Upper lobe of right lung (tissue), 1 donor: ENCODE measurements at regions not wholly inside any gene's neighbourhood (a gene's known extent, or its start where the extent isn't known, plus 50 kb on each side); places are given as distances from the start of the nearest gene placed in this dataset.

Experiments used
- ATAC-seq: fragments of 200-7000 bp; cut with Tn5 transposase; one replicate; pipeline ENCODE4 v1.9.1; 2020; ENCODE audit warnings: mild to moderate bottlenecking, moderate library complexity
- DNase-seq: peaks from one replicate; pipeline ENCODE4 v3.0.0-alpha.2; 2020
- H3K27ac ChIP-seq: fragments of 200-600 bp; one replicate; pipeline ENCODE4 v1.8.0; 2022
- H3K27me3 ChIP-seq: fragments of 200-600 bp; one replicate; pipeline ENCODE4 v1.8.0; 2022; ENCODE audit warnings: mild to moderate bottlenecking
- H3K36me3 ChIP-seq: fragments of 200-600 bp; one replicate; pipeline ENCODE4 v1.8.0; 2022
- H3K4me1 ChIP-seq: fragments of 200-600 bp; one replicate; pipeline ENCODE4 v1.8.0; 2022
- H3K4me3 ChIP-seq: fragments of 200-600 bp; one replicate; pipeline ENCODE4 v1.8.0; 2022; ENCODE audit warnings: mild to moderate bottlenecking
- H3K9me3 ChIP-seq: fragments of 200-600 bp; one replicate; pipeline ENCODE4 v1.8.0; 2022
- intact Hi-C: fragments of 100-400 bp; cut with DNase I; formaldehyde crosslinking; loops from one replicate; pipeline ENCODE4 v1.11.0; 2022
- TF ChIP-seq, protein P1 (sequence below): fragments of 200-600 bp; IDR thresholded peaks from one replicate; pipeline ENCODE4 v1.8.0; 2022; ENCODE audit warnings: antibody characterized with exemption
- donor health status: DM: no; HTN: yes; CAD: no; lungs with severe emphysema.

DNA sequence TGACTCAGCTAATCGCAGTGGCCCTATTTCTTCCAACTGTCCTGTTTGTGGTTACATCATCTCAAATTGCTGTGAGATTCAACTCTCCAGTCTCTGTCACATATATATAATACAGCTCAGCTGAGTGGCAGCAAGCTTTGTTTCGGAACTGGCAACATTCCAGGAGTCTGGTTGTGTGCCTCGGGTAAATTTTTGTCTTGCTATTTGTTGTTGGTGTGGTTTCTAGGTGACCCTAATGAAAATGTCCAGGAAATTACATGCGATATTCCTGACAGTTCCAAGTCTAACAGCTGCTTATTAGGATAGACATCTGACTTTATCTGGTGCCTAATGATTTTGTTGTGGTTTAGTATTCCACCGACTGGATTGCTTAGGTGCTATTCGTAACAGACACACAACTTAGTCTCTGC lies 581.8 kb downstream of the CD109 start:
- no peaks in the 10 kb centered on the region for H3K9me3 ChIP-seq
- TF ChIP-seq, protein P1, sequence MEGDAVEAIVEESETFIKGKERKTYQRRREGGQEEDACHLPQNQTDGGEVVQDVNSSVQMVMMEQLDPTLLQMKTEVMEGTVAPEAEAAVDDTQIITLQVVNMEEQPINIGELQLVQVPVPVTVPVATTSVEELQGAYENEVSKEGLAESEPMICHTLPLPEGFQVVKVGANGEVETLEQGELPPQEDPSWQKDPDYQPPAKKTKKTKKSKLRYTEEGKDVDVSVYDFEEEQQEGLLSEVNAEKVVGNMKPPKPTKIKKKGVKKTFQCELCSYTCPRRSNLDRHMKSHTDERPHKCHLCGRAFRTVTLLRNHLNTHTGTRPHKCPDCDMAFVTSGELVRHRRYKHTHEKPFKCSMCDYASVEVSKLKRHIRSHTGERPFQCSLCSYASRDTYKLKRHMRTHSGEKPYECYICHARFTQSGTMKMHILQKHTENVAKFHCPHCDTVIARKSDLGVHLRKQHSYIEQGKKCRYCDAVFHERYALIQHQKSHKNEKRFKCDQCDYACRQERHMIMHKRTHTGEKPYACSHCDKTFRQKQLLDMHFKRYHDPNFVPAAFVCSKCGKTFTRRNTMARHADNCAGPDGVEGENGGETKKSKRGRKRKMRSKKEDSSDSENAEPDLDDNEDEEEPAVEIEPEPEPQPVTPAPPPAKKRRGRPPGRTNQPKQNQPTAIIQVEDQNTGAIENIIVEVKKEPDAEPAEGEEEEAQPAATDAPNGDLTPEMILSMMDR: no peak
- H3K27ac ChIP-seq: no peak overlapping the region
- no peaks in the 10 kb centered on the region for H3K4me1 ChIP-seq
- intact Hi-C loops: no loop called here
- DNase-seq (no peak), ATAC-seq (no peak)
- no peaks in the 10 kb centered on the region for H3K27me3 ChIP-seq
- H3K36me3 ChIP-seq: no peaks in the 10 kb centered on the region
- no peak overlapping the region for H3K4me3 ChIP-seq

DNA sequence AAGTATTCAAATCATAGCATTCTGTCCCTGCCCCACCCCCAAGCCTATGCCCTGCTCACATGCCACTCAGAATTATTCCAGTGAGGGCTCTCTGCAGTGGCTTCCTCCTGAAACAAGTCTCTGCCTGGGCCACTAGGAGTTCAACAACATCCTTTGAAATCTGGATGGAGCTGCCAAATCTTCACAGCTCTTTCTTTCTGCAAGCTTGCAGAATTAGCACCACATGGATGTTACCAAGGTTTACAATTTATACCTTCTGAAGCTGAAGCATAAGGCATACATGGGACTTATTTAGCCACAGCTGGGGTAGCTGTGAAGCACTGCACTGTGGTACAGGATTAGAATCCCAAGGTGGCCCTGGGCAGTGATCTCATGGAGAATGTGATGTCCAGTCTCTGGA lies 577.5 kb downstream of the CD109 start:
- TF ChIP-seq, protein P1: no peak
- no peak for ATAC-seq
- Histone ChIP-seq H3K9me3 (no peaks in the 10 kb centered on the region), H3K4me3 (no peak overlapping the region), H3K27me3 (no peaks in the 10 kb centered on the region), H3K27ac (no peak overlapping the region), H3K36me3 (no peaks in the 10 kb centered on the region), H3K4me1 (no peaks in the 10 kb centered on the region)
- no peak for DNase-seq
- intact Hi-C loops: no loop called here

DNA sequence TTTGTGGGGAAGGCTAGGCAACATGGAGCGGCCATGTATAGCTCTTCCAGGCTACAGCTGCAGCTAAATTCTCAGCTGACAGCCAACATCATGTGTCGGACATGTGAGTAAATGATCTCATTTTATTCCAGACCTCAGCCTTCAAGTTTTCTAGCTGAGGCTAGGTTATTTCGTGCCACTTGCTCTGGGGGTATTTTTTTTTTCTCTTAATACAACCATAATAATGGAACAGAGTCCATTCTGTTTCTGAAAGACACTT lies 573.5 kb downstream of the CD109 start:
- ATAC-seq (no peak), DNase-seq (no peak)
- Histone ChIP-seq H3K27ac (no peak overlapping the region), H3K4me3 (no peak overlapping the region), H3K9me3 (no peaks in the 10 kb centered on the region), H3K27me3 (no peaks in the 10 kb centered on the region), H3K36me3 (no peaks in the 10 kb centered on the region), H3K4me1 (no peaks in the 10 kb centered on the region)
- intact Hi-C loops: no loop called here
- TF ChIP-seq, protein P1: no peak

DNA sequence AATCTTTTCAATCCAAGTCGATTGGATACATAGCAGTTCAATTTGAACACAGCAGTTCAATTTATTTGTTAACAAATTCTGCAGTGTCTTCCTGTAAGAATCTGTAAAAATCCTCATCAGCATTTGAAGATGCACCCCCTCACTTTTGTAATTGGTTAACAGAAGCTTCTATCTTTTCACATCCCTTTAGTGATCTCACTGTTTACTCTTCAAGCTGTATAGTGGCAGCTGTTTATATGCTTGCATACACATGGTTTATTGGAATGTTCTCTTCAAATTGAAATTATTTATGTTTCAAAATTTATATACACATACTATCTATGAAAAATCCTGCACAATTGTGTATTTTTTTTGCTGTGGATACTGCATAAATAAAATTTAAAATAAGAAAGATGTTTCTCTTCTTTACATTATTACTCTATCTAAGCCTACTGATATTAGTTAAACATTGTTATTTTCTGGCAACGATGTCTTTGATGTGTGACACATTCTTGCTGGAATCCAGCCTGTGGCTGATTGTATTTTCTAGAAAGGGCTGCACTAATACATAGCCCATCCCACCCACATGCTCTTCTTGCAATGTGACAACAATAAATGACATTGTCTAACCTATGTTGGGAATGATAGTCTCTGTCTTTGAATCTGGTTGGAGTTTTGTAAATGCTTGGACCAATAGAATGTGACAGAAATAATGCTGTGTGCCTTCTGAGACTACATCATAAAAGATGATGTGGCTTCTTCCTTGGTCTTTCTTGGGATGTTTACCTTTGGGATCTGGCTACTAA lies 573.0 kb downstream of the CD109 start:
- H3K9me3 ChIP-seq: no peaks in the 10 kb centered on the region
- no peaks in the 10 kb centered on the region for H3K4me1 ChIP-seq
- H3K27ac ChIP-seq: no peak overlapping the region
- no peak overlapping the region for H3K4me3 ChIP-seq
- no peak for DNase-seq
- no peaks in the 10 kb centered on the region for H3K36me3 ChIP-seq
- intact Hi-C loops: no loop called here
- H3K27me3 ChIP-seq: no peaks in the 10 kb centered on the region
- no peak for ATAC-seq
- TF ChIP-seq, protein P1: no peak

DNA sequence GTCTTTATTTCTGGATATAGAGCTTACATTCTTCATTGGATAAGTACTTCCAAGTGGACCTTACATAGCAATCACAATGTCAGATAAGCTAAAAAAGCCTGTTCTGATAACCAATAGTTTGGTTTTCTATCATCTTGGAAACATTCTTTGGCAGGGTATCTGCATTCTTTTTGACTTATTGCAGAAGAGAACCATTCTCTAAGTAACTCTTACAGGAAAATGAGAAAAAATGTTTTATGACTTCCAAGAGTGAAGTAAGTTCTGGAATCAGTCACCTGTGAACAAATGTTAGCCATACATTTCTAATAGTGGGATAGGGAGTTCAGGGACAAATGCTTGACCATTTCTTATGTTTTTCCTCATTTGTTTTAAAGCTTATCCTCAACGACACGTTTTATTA lies 564.0 kb downstream of the CD109 start:
- Histone ChIP-seq H3K36me3 (no peaks in the 10 kb centered on the region), H3K4me3 (no peak overlapping the region), H3K4me1 (no peaks in the 10 kb centered on the region), H3K27me3 (no peaks in the 10 kb centered on the region), H3K9me3 (no peaks in the 10 kb centered on the region), H3K27ac (no peak overlapping the region)
- intact Hi-C loops: no loop called here
- ATAC-seq (no peak), DNase-seq (no peak)
- TF ChIP-seq, protein P1: no peak

DNA sequence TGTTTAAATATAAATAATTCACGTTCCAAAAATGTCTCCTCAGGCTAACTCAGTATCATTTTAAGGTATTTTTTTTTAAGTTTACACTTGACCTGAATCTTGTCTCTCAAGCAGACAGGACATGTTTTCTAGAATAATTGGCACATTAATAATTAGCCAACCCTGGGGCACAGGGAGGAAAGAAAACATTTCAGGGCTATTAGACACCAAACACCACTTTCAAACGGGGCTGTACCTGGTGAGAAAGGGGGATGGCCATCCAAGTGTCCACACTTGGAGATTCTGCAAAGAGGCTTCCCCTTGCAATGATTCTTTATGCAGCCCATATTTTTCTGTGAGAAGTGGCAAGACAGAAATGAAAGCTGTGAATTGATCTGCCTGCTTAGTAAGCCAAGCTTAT lies 560.8 kb downstream of the CD109 start:
- TF ChIP-seq, protein P1: no peak
- intact Hi-C loops: no loop called here
- Histone ChIP-seq H3K9me3 (no peaks in the 10 kb centered on the region), H3K27me3 (no peaks in the 10 kb centered on the region), H3K4me3 (no peak overlapping the region), H3K4me1 (no peaks in the 10 kb centered on the region), H3K36me3 (no peaks in the 10 kb centered on the region), H3K27ac (no peak overlapping the region)
- ATAC-seq (no peak), DNase-seq (no peak)
